22Rv1 (cell line): ENCODE measurements at regions not wholly inside any gene's neighbourhood (a gene's known extent, or its start where the extent isn't known, plus 50 kb on each side); places are given as distances from the start of the nearest gene placed in this dataset.
"Not testable (repeated sequence)": the region's sequence is repeated elsewhere in the genome, so short reads cannot be mapped to it uniquely, and the experiment has no call there.

ENCODE experiments used
- CTCF ChIP-seq: fragments of 450-650 bp; IDR thresholded peaks from 2 replicates; pipeline ENCODE4 v1.5.1; 2017; ENCODE audit warnings: mild to moderate bottlenecking
- ZFX ChIP-seq: fragments of 450-650 bp; IDR thresholded peaks from 2 replicates; pipeline ENCODE4 v1.6.1; 2017; ENCODE audit warnings: antibody characterized with exemption, borderline replicate concordance

DNA sequence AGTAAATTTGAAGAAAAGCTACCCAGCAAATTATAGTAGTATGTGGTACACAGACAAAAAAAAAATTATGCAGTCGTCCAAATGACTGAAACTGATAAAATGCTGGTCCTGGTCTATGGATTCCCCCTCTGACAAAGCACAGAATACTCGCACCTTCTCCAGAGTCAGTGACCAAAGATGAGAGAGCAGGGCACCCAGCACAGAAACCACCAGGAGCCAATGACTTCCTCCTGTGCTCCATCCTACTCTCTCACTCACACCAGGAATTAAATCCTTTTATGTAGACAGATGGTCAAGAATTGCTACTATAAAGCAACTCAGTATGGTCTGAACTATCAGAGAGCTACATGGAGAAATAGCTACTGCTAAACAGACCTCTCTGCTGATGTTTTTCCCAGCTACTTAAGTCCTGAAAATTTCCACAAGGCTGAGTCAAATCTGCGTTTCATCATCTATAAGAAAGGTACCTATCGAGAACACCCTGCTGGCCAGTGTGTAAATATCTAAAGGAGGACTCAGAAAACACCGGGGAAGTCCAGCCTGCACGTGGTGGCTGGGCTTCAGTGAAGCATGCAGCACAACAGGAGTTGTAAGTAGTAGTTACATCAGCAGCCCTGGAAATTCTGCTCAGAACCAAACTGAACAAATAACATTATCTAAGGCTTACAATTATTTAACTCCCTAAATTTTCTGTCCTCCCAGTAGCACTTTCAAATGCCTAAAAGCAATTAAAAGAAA is 118.1 kb upstream of the OR4F16 start:
- TF ChIP-seq CTCF, ZFX: not testable (repeated sequence)
